ENCODE measurements at regions not wholly inside any gene's neighbourhood (a gene's known extent, or its start where the extent isn't known, plus 50 kb on each side); places are given as distances from the start of the nearest gene placed in this dataset.

DNA sequence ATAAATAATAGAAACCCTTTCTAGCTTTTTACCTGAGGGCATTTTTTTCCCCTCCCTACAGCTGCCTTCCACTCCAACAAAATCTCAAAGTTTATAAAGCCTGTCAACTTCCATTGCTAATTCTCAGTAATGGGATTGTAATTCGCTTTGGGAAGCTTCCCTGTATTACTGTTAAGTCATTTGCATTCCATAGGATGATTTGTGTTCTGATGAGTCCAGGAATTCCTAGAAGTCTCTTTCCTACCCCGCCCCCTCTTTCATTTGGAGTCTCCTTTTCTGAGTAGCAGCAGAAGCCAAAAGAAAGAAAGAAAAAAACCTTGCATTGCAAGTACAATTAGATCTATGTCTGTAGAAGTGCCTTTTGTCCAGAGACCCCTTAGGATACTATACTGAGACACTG lies 1033.3 kb downstream of the IGSF11 start (continued):
- TF ChIP-seq, protein P1, sequence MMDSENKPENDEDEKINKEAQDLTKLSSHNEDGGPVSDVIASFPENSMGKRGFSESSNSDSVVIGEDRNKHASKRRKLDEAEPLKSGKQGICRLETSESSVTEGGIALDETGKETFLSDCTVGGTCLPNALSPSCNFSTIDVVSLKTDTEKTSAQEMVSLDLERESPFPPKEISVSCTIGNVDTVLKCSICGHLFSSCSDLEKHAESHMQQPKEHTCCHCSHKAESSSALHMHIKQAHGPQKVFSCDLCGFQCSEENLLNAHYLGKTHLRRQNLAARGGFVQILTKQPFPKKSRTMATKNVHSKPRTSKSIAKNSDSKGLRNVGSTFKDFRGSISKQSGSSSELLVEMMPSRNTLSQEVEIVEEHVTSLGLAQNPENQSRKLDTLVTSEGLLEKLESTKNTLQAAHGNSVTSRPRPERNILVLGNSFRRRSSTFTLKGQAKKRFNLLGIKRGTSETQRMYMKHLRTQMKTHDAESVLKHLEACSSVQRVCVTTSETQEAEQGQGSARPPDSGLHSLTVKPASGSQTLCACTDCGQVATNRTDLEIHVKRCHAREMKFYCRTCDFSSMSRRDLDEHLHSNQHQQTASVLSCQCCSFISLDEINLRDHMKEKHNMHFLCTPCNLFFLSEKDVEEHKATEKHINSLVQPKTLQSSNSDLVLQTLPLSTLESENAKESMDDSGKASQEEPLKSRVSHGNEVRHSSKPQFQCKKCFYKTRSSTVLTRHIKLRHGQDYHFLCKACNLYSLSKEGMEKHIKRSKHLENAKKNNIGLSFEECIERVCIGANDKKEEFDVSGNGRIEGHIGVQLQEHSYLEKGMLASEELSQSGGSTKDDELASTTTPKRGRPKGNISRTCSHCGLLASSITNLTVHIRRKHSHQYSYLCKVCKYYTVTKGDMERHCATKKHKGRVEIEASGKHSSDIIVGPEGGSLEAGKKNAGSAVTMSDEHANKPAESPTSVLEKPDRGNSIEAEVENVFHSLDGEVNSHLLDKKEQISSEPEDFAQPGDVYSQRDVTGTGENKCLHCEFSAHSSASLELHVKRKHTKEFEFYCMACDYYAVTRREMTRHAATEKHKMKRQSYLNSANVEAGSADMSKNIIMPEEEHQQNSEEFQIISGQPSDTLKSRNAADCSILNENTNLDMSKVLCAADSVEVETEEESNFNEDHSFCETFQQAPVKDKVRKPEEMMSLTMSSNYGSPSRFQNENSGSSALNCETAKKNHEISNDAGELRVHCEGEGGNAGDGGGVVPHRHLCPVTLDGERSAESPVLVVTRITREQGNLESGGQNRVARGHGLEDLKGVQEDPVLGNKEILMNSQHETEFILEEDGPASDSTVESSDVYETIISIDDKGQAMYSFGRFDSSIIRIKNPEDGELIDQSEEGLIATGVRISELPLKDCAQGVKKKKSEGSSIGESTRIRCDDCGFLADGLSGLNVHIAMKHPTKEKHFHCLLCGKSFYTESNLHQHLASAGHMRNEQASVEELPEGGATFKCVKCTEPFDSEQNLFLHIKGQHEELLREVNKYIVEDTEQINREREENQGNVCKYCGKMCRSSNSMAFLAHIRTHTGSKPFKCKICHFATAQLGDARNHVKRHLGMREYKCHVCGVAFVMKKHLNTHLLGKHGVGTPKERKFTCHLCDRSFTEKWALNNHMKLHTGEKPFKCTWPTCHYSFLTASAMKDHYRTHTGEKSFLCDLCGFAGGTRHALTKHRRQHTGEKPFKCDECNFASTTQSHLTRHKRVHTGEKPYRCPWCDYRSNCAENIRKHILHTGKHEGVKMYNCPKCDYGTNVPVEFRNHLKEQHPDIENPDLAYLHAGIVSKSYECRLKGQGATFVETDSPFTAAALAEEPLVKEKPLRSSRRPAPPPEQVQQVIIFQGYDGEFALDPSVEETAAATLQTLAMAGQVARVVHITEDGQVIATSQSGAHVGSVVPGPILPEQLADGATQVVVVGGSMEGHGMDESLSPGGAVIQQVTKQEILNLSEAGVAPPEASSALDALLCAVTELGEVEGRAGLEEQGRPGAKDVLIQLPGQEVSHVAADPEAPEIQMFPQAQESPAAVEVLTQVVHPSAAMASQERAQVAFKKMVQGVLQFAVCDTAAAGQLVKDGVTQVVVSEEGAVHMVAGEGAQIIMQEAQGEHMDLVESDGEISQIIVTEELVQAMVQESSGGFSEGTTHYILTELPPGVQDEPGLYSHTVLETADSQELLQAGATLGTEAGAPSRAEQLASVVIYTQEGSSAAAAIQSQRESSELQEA (IDR thresholded peaks at IDR 0.05; ENCODE audit: low read depth) = no peak
- TF ChIP-seq, protein P2, sequence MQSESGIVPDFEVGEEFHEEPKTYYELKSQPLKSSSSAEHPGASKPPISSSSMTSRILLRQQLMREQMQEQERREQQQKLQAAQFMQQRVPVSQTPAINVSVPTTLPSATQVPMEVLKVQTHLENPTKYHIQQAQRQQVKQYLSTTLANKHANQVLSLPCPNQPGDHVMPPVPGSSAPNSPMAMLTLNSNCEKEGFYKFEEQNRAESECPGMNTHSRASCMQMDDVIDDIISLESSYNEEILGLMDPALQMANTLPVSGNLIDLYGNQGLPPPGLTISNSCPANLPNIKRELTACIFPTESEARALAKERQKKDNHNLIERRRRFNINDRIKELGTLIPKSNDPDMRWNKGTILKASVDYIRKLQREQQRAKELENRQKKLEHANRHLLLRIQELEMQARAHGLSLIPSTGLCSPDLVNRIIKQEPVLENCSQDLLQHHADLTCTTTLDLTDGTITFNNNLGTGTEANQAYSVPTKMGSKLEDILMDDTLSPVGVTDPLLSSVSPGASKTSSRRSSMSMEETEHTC (IDR thresholded peaks at IDR 0.05) = no peak
- TF ChIP-seq TRIM24 (IDR thresholded peaks at IDR 0.05) = no peak

Measured in K562 (cell line).